Right lobe of liver (tissue), 6 donors: ENCODE measurements at regions not wholly inside any gene's neighbourhood (a gene's known extent, or its start where the extent isn't known, plus 50 kb on each side); places are given as distances from the start of the nearest gene placed in this dataset.

Experiments
- ATAC-seq, 4 donors: fragments of 200-7000 bp; cut with Tn5 transposase; one replicate each; pipeline ENCODE4 v1.9.1; 2020; ENCODE audit warnings: mild to moderate bottlenecking in 4 of 4, moderate library complexity in 4 of 4
- DNase-seq, 3 donors: peaks; one replicate each; pipeline ENCODE4 v3.0.0-alpha.2; 2020
- H3K27ac ChIP-seq, 3 donors: fragments of 200-600 bp; one replicate each; pipeline ENCODE4 v1.8.0; 2022
- H3K27me3 ChIP-seq, 2 donors: fragments of 200-600 bp; one replicate each; pipeline ENCODE4 v1.8.0; 2022
- H3K36me3 ChIP-seq, 4 donors: fragments of 200-600 bp; sonication (generic) in 1 of 4; one replicate each; pipeline versions ENCODE4 v1.5.1 to v1.8.0; 2017 to 2022; ENCODE audit warnings: control low read depth in 1 of 4
- H3K4me1 ChIP-seq, 4 donors: fragments of 200-600 bp; sonication (generic) in 1 of 4; one replicate each; pipeline versions ENCODE4 v1.5.1 to v1.8.0; 2017 to 2022; ENCODE audit warnings: control low read depth in 1 of 4
- H3K4me3 ChIP-seq, 3 donors: fragments of 200-600 bp; one replicate each; pipeline ENCODE4 v1.8.0; 2022
- H3K9me3 ChIP-seq, 4 donors: fragments of 200-600 bp; sonication (generic) in 1 of 4; one replicate each; pipeline versions ENCODE4 v1.5.1 to v1.8.0; 2017 to 2022; ENCODE audit warnings: control low read depth in 1 of 4
- CTCF ChIP-seq, 4 donors: fragments of 200-600 bp in 3 of 4; fragments of 450-650 bp in 1 of 4; IDR thresholded peaks; one replicate each; pipeline versions ENCODE4 v1.5.1 to v1.8.0; 2016 to 2022; ENCODE audit warnings: antibody characterized with exemption in 4 of 4, mild to moderate bottlenecking in 2 of 4
- POLR2A ChIP-seq: fragments of 450-650 bp; IDR thresholded peaks from one replicate; pipeline ENCODE4 v1.6.1; 2017; ENCODE audit warnings: antibody characterized with exemption, mild to moderate bottlenecking
- WGBS: methylation state at CpG from one replicate; pipeline ENCODE4 v1.1.6; 2018; ENCODE audit warnings: low coverage, low lambda C conversion rate; ENCODE audit not compliant: insufficient coverage; ENCODE audit errors: missing lambda C conversion rate; 5-methylcytosine and 5-hydroxymethylcytosine counted together
- intact Hi-C, 2 donors: fragments of 100-400 bp; cut with DNase I; formaldehyde crosslinking; loops; one replicate each; pipeline versions ENCODE4 v1.11.2 to v1.14.1; 2022
- donor health status: DM: no; HTN: yes; CAD: no.
- donor health status: DM: no; HTN: no; CAD: no.
- donor health status: DM: no; HTN: no; CAD: no.
- donor health status: DM: no; HTN: yes; CAD: no.
- donor health status: DM: no; HTN: yes; CAD: no.

- DNase-seq: no peak
- no peak for TF ChIP-seq POLR2A
- TF ChIP-seq CTCF (IDR thresholded peaks at IDR 0.05): no peak
- Histone ChIP-seq H3K9me3 (no peaks in the 10 kb centered on the region), H3K36me3 (no peaks in the 10 kb centered on the region), H3K4me3 (no peak overlapping the region), H3K27ac (no peak overlapping the region), H3K4me1 (no peaks in the 10 kb centered on the region), H3K27me3 (no peaks in the 10 kb centered on the region)
- no peak for ATAC-seq
- WGBS: 83% methylated on average over 1 of the region's 2 CpGs
- intact Hi-C loops: no loop called here
Measured at GRCh38 chr1:30014031-30014430, 709.4 kb downstream of the MATN1 start.

- Histone ChIP-seq H3K27me3 (no peaks in the 10 kb centered on the region), H3K36me3 (no peaks in the 10 kb centered on the region), H3K4me1 (no peaks in the 10 kb centered on the region), H3K27ac (no peak overlapping the region), H3K4me3 (no peak overlapping the region), H3K9me3 (no peaks in the 10 kb centered on the region)
- DNase-seq: no peak
- peak; percentile 63 to 70 (median 68) for ATAC-seq
- 19% methylated on average over 5 of the region's 7 CpGs for WGBS
- TF ChIP-seq POLR2A: no peak
- no peak for TF ChIP-seq CTCF (IDR thresholded peaks at IDR 0.05)
- intact Hi-C loops: no loop called here
Measured at GRCh38 chr1:30012455-30013440, 710.6 kb downstream of the MATN1 start.

GRCh38 chr1:30011970-30012369 lies 711.4 kb downstream of the MATN1 start:
- H3K36me3 ChIP-seq: no peaks in the 10 kb centered on the region
- WGBS: 53% methylated on average over 2 of the region's 6 CpGs
- H3K9me3 ChIP-seq: no peaks in the 10 kb centered on the region
- no peak for TF ChIP-seq CTCF (IDR thresholded peaks at IDR 0.05)
- no peak for TF ChIP-seq POLR2A
- DNase-seq: no peak
- H3K27me3 ChIP-seq: no peaks in the 10 kb centered on the region
- no peak overlapping the region for H3K4me3 ChIP-seq
- H3K4me1 ChIP-seq: no peaks in the 10 kb centered on the region
- no peak for ATAC-seq
- intact Hi-C loops: no loop called here
- no peak overlapping the region for H3K27ac ChIP-seq

- ATAC-seq (no peak), DNase-seq (no peak)
- no peaks in the 10 kb centered on the region for H3K36me3 ChIP-seq
- WGBS: no CpG with 5 or more reads among the region's 16 CpGs
- H3K4me3 ChIP-seq: no peak overlapping the region
- no peaks in the 10 kb centered on the region for H3K27me3 ChIP-seq
- no peaks in the 10 kb centered on the region for H3K9me3 ChIP-seq
- H3K4me1 ChIP-seq: no peaks in the 10 kb centered on the region
- no peak for TF ChIP-seq CTCF (IDR thresholded peaks at IDR 0.05)
- TF ChIP-seq POLR2A: no peak
- H3K27ac ChIP-seq: no peak overlapping the region
- intact Hi-C loops: no loop called here
Measured at GRCh38 chr1:30010506-30011106, 712.8 kb downstream of the MATN1 start.
